ENCODE measurements at regions not wholly inside any gene's neighbourhood (a gene's known extent, or its start where the extent isn't known, plus 50 kb on each side); places are given as distances from the start of the nearest gene placed in this dataset.

- TF ChIP-seq POLR2A (IDR thresholded peaks at IDR 0.05; ENCODE audit: low read depth, low read length), result no peak
- FAIRE-seq, result no peak
- DNase-seq (ENCODE audit: insufficient read length, low spot score), result no peak
Measured at GRCh38 chr20:18922251-18922650, 108.7 kb downstream of the SCP2D1 start.

GRCh38 chr20:18922898-18923297 lies 109.3 kb downstream of the SCP2D1 start:
- FAIRE-seq (no peak), DNase-seq (ENCODE audit: insufficient read length, low spot score) (no peak)
- no peak for TF ChIP-seq POLR2A (IDR thresholded peaks at IDR 0.05; ENCODE audit: low read depth, low read length)

DNA sequence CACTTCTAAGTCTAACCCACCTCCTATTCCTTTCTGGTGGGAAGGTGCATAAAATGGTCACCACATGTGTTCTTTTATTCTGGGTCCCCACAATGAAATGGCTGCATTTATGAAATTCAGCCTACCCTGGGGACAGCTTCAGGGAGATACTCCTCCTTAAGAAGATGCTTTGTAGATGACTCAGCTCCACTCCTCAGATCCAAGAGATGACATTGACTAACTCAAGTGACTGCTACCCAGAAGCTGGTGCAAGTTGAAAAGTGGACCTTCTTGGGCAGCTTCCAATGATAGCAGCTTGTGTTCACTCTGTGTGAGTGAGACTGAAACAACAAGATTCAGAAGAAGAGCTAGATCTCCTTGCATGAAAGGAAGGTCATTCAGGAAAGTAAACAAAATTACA lies 113.4 kb downstream of the SCP2D1 start:
- FAIRE-seq (no peak), DNase-seq (ENCODE audit: insufficient read length, low spot score) (no peak)
- no peak for TF ChIP-seq POLR2A (IDR thresholded peaks at IDR 0.05; ENCODE audit: low read depth, low read length)

GRCh38 chr20:18928626-18929025 lies 115.0 kb downstream of the SCP2D1 start:
- FAIRE-seq, result no peak
- TF ChIP-seq POLR2A (IDR thresholded peaks at IDR 0.05; ENCODE audit: low read depth, low read length), result no peak

DNA sequence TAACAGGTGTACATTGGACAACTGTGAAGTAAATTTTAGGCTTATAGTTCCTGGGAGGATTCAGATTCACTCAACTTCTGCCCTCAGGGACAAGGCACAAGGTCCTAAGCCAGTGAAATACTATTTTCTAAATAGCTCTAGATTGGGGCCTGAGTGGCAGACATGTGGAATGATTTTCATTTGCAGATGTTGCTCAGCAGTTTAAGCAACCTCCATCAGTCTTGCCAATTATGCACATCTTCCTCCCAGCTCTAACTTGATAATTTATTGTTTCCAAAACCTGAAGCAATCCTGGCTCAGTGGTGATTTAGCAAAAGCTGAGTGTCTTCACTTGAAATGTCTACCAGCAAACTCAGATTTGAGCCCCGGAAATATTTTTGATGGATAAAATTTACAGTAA lies 116.2 kb downstream of the SCP2D1 start:
- FAIRE-seq, result no peak
- TF ChIP-seq POLR2A (IDR thresholded peaks at IDR 0.05; ENCODE audit: low read depth, low read length), result no peak
- DNase-seq (ENCODE audit: insufficient read length, low spot score), result no peak

More at GRCh38 chr20:18928626-18929025, 115.0 kb downstream of the SCP2D1 start:
- DNase-seq (ENCODE audit: insufficient read length, low spot score), result no peak

DNA sequence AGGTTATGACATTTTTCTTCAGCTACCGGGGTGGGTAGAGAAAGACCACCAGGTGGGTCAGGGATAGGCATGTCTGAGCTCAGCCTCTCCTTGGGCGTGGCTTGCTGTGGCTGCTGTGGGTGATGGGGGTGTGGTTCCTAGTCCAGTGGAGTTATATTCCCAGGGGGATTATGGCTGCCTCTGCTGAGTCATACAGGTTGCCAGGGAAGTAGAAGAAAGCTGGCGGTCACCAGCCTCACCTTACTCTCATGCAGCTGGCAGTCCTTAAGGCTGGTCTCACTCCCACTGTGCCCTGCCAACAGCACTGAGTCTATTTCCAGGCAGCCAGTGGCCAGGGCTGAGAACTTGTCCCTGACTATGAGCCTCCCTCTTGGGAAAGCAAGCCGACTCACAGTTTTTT lies 130.0 kb downstream of the SCP2D1 start:
- no peak for DNase-seq (ENCODE audit: insufficient read length, low spot score)
- FAIRE-seq, result no peak
- no peak for TF ChIP-seq POLR2A (IDR thresholded peaks at IDR 0.05; ENCODE audit: low read depth, low read length)

GRCh38 chr20:18956890-18957289 lies 143.3 kb downstream of the SCP2D1 start:
- no peak for TF ChIP-seq POLR2A (IDR thresholded peaks at IDR 0.05; ENCODE audit: low read depth, low read length)
- no peak for FAIRE-seq
- no peak for DNase-seq (ENCODE audit: insufficient read length, low spot score)

GRCh38 chr20:18957328-18957727 lies 143.7 kb downstream of the SCP2D1 start:
- DNase-seq (ENCODE audit: insufficient read length, low spot score) (no peak), FAIRE-seq (no peak)
- TF ChIP-seq POLR2A (IDR thresholded peaks at IDR 0.05; ENCODE audit: low read depth, low read length), result no peak

DNA sequence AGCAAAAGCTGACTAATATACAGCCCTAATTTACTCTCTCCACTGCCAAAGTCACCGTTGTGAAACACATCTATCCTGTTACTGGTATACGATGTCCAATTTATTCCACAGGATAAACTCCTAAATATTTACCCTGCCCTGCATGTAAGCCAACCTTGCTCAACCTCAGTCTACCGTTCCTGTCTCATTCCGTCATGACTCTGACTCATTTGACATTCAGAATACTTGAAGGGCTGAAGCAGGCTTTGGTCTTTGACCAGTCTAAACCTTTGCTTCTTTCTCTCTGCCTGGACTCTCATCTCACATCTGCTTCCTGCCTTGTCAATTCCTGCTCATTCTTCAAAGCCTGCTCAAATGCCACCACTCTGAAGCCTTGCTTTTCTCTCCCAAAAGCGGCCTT lies 157.5 kb downstream of the SCP2D1 start:
- no peak for FAIRE-seq
- TF ChIP-seq POLR2A (IDR thresholded peaks at IDR 0.05; ENCODE audit: low read depth, low read length), result no peak
- no peak for DNase-seq (ENCODE audit: insufficient read length, low spot score)

DNA sequence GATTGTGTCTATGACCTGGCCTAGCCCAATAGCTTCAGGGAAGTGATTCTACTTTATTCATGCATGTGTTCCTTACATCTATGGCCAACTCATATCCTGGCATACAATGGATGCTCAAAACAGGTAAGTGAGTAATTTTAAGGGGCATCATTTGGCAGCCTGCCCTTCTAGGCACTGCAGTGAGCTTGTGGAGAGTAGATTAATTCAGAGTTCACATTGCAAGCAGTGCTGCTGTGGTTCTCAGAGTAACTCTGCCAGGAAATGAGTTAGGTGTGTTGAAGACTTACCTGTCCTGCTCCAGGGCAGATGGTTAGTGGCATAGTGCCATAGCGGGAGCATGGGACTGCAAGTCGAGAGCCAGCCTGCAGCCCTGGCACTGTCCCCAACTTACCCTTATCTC lies 158.0 kb downstream of the SCP2D1 start:
- TF ChIP-seq POLR2A (IDR thresholded peaks at IDR 0.05; ENCODE audit: low read depth, low read length), result no peak
- FAIRE-seq, result no peak
- DNase-seq (ENCODE audit: insufficient read length, low spot score), result no peak

DNA sequence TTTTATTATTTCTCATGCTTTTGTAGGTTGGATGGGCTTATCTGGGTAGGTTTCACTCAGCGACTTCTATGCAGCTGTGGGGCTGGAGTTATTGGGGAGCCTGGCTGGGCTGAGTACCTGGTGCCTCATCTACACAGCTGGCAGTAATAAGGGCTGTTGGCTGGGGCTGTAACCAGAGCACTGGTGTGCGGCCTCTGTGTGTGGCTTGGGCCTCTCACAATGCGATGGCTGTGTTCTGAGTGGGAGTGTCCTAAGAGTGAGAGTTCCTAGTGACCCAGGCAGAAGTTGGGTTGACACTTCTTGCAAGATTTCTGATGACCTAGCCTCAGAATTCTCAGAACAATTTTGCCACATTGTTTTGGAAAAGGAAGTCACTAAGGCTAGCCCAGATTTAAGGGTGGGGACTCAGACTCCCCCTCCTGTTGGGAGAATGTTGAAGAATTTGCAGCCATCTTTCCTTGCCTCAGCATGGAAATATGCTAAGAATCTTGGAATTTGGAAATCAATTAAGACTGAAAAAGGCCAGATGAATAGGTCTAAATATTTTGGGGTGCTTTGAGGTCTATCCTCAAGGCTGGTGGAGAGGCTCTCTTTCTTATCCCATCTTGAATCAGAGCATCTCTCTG lies 158.8 kb downstream of the SCP2D1 start:
- DNase-seq (ENCODE audit: insufficient read length, low spot score), result no peak
- no peak for FAIRE-seq
- no peak for TF ChIP-seq POLR2A (IDR thresholded peaks at IDR 0.05; ENCODE audit: low read depth, low read length)

DNA sequence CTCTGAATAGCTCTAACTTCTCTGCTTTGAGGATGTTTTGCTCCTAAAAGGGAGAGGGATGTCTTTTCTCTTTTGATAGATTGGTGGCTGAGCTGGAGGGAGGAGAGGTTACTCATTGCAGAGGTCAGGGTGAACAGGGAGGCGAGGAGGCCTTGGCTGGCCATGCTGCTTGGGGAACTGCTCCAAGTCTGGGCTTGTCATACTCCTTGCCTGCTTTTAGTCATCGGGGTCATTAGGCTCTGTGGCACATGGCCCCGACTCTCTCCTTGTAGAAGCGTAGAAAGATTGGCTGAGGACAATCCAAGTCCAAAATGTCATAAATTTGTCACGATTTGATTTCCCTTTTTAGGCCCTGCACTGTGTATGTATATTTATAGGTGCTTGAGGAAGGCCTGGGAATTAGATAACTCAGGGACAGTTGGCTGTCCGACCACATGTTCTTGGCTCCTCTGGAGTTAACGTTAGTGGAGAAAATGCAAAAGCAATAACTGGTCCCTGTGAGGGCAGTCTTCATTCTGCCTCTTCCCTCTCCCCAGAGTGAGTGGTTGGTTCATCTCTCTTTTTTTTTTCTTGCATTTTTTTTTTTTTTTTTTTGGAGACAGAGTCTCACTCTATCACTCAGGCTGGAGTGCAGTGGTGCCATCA lies 160.1 kb downstream of the SCP2D1 start:
- TF ChIP-seq POLR2A (IDR thresholded peaks at IDR 0.05; ENCODE audit: low read depth, low read length), result no peak
- no peak for FAIRE-seq
- no peak for DNase-seq (ENCODE audit: insufficient read length, low spot score)

DNA sequence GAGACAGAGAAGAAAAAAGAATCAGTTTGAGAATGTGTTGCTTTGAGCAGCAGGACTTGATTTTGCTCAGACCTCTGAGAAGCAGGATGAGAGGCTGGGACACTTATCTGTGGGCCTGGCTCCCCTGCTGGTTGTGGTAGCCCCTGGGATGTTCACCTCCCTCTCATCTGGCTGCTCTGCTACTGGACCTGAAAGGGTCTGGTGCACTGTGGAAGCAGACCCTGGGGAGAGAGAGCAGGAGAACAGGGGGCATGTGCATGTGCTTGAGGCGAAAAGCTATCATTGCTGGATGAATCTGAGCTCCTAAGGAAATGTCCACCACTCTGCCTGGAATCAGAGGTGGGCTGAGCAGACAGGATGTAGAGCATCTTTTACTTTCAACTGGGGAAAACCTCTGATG lies 161.1 kb downstream of the SCP2D1 start:
- TF ChIP-seq POLR2A (IDR thresholded peaks at IDR 0.05; ENCODE audit: low read depth, low read length), result no peak
- FAIRE-seq (no peak), DNase-seq (ENCODE audit: insufficient read length, low spot score) (no peak)

DNA sequence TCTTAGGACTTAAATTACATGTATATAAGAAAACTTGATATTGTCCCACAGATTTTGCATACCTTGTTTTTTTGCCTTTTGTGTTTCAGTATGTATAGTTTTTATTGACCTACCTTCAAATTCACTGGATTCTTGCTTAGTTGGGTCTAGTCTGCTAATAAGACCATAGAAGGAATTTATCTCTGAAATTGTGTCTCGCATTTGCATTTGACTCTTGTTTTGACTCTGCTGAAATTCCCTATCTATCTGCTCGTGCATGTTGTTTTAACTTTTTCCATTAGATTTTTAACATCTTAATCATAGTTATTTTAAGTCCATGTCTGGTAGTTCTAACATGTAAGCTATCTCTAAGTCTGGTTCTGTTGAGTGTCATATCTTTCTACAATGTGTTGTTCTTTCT lies 163.9 kb downstream of the SCP2D1 start:
- FAIRE-seq (no peak), DNase-seq (ENCODE audit: insufficient read length, low spot score) (no peak)
- TF ChIP-seq POLR2A (IDR thresholded peaks at IDR 0.05; ENCODE audit: low read depth, low read length), result no peak

DNA sequence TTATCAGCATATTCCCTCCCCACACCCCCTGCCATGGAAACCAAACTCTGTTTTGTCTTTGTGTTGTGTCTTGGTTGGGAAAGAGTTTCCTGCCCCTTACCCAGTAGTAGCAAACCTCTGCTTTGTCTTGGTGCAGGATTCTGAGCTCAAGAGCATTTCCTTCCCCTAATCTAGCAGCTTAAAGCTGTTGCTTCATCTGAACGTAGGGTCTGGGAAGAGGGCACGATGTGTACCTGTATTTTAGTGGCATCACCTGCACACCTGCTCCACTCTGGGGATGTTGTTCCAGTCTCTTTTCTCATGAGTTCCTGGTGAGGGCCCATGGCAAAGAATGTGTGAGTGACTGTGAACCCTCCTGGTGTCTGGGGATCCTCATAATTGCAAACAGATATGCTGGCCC lies 164.7 kb downstream of the SCP2D1 start:
- FAIRE-seq (no peak), DNase-seq (ENCODE audit: insufficient read length, low spot score) (no peak)
- TF ChIP-seq POLR2A (IDR thresholded peaks at IDR 0.05; ENCODE audit: low read depth, low read length), result no peak
